Ectodermal cell (in vitro differentiated cells): ENCODE measurements at regions not wholly inside any gene's neighbourhood (a gene's known extent, or its start where the extent isn't known, plus 50 kb on each side); places are given as distances from the start of the nearest gene placed in this dataset.
"Not testable (repeated sequence)": the region's sequence is repeated elsewhere in the genome, so short reads cannot be mapped to it uniquely, and the experiment has no call there.

Experiments
- H3K27ac ChIP-seq: 2 replicates; pipeline ENCODE4 v1.7.0; 2013; ENCODE audit warnings: mild to moderate bottlenecking, low read depth, low read length; ENCODE audit not compliant: insufficient read depth, poor library complexity, severe bottlenecking
- H3K27me3 ChIP-seq: 2 replicates; pipeline ENCODE4 v1.7.0; 2013; ENCODE audit warnings: mild to moderate bottlenecking, low read length; ENCODE audit not compliant: insufficient read depth, control insufficient read depth, poor library complexity, severe bottlenecking
- H3K36me3 ChIP-seq: one replicate; pipeline ENCODE4 v1.7.0; 2013; ENCODE audit warnings: low read length; ENCODE audit not compliant: control insufficient read depth, insufficient read depth
- H3K4me1 ChIP-seq: one replicate; pipeline ENCODE4 v1.7.0; 2013; ENCODE audit warnings: low read length; ENCODE audit not compliant: control insufficient read depth, insufficient read depth
- H3K4me3 ChIP-seq: 2 replicates; pipeline ENCODE4 v1.7.0; 2013; ENCODE audit warnings: low read depth, low read length, control low read depth; ENCODE audit not compliant: insufficient read depth
- H3K9me3 ChIP-seq: 2 replicates; pipeline ENCODE4 v1.7.0; 2013; ENCODE audit warnings: mild to moderate bottlenecking, low read length, moderate library complexity; ENCODE audit not compliant: control insufficient read depth
- WGBS, 2 experiments: methylation state at CpG; one replicate each; pipeline ENCODE4 v1.1.7; 2013; ENCODE audit warnings: missing lambda C conversion rate in 2 of 2; 5-methylcytosine and 5-hydroxymethylcytosine counted together

DNA sequence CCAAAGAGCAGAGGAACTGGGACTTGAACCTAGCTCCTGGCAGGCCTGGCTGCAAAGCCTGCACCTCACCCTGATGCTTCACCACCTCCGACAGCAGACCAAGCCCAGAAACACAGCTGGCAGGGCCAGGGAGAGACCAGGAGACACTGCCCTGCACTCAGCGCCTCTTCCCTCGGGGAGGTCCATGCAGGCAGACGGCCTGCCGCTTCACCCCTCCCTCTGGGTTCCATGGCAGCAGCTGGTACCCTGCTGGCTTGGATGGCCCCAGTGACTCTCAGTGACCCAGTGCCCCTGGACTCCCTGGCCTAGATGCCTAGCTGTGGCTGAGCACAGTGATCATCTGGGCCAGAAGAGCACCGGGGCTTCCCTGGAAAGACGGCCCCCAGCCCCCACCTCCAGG lies 65.3 kb upstream of the TARDBP start:
- Histone ChIP-seq H3K9me3 (no peaks in the 10 kb centered on the region), H3K4me3 (no peak overlapping the region), H3K36me3 (no peaks in the 10 kb centered on the region), H3K27ac (no peak overlapping the region), H3K4me1 (no peaks in the 10 kb centered on the region), H3K27me3 (peaks cover 4% of the 10 kb centered on the region)
- 92 to 93% methylated on average over 7 of the region's 7 CpGs for WGBS, 2 experiments

DNA sequence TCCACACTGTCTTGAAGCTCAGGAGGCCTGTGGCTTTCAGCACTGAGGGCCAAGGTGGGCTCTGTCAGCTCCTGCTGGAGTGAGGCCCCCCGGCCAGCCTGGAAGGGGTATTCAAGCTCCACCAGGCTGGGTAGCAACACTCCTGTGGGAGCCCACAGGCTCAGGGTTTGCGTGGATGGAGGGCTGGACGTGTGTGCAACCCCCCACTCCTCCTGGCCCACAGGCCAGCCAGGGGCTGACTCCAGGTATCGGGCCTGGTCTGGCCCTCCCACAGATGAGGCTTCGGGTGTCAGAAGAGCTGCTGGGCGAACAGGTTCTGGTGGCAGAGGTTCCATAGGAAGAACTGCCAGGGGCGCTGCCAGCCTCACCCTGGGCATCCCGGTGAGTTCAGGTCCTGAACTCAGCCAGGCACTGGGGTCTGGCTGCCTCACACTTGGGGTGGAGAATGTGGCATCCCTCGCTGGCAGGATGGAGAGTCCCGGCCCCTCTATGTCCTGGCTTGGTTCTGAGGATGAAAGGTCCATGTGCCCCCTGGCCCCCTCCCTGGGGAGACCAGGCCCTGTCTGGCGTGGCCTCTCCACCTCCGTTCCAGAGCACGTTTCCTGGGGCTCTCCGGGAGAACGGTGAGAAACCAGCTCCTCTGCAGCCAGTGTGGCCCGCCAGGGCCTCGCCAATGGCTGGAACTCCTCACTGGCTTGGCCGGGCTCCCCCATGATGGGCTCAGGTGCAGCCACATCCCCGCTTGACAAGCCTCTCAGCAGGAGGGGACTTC lies 64.6 kb upstream of the TARDBP start:
- Histone ChIP-seq H3K27me3 (no peaks in the 10 kb centered on the region), H3K27ac (no peak overlapping the region), H3K9me3 (no peaks in the 10 kb centered on the region), H3K36me3 (no peaks in the 10 kb centered on the region), H3K4me1 (no peaks in the 10 kb centered on the region), H3K4me3 (no peak overlapping the region)
- WGBS, 2 experiments: 94 to 95% methylated on average over 19 of the region's 19 CpGs

DNA sequence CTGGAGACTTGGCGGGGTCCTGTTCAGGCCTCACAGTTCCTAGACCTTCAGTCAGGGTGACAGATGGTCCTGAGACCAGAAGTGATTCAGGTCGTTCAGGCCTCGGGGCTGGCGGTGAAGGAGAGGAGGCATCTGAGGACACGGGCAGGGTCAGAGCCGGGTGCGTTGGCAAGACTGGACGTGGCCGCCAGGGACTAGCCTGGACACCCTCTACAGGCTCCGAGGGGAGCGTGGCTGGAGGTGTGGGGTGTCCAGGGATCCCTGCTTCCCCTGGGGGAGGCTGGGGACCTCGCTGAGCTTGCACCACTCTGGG lies 64.0 kb upstream of the TARDBP start:
- 92 to 94% methylated on average over 12 of the region's 12 CpGs for WGBS, 2 experiments
- Histone ChIP-seq H3K9me3 (no peaks in the 10 kb centered on the region), H3K27me3 (no peaks in the 10 kb centered on the region)

DNA sequence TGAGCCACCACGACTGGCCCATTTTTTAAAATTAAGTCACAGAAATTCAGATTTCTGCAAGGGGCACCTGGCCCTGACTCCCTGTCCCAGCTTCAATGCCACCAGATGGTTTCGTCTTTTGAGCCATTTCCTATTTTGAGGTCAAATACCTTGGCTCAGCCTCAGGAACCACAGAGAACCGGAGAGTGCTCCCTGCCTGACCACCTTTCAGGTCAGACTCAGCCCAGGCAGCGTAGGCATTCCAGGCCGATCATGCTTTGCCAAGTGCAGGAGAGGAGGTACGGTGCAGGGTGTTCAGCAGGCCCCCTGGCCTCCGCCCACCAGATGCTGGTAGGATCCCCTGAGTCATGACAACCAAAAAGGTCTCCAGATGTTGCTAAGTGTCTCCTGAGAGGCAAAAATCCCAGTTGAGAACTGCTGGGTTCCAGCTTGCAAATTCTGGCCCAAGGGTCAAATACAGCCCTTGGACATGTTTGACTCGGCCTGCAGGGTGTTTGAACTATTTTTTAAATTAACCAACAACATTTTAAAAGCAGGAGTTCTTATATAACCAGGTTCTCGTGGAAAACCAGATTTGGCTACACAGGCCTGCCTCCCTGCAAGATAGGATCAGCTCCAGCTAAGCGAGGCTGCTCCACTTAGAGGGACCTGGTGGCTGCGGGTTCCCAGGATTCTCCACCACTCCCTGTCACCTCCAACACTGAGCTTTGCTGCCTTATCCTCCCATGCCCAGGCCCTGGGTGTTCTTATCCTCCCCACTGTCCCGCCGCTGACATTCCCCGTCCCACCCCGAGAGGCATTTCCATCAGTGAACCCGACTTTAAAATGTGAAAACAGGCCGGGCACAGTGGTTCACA lies 61.9 kb upstream of the TARDBP start:
- WGBS, 2 experiments: 93 to 95% methylated on average over 17 of the region's 17 CpGs
- Histone ChIP-seq H3K9me3 (no peaks in the 10 kb centered on the region), H3K4me1 (no peaks in the 10 kb centered on the region), H3K27ac (no peak overlapping the region), H3K4me3 (no peak overlapping the region), H3K36me3 (no peaks in the 10 kb centered on the region), H3K27me3 (no peaks in the 10 kb centered on the region)

More for the DNA sequence above, 64.0 kb upstream of the TARDBP start:
- Histone ChIP-seq H3K4me1 (no peaks in the 10 kb centered on the region), H3K36me3 (no peaks in the 10 kb centered on the region), H3K27ac (no peak overlapping the region), H3K4me3 (no peak overlapping the region)

DNA sequence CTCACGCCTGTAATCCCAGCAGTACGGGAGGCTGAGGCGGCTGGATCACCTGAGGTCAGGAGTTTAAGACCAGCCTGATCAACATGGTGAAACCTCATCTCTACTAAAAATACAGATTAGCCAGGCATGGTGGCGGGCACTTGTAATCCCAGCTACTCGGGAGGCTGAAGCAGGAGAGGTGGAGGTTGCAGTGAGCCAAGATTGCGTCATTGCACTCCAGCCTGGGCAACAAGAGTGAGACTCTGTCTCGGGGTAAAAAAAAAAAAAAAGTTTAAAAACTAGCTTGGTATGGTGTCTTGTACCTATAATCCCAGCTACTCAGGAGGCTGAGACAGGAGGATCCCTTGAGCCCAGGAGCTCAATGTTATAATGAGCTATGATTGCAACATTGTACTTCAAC lies 61.2 kb upstream of the TARDBP start:
- not testable (repeated sequence) for H3K4me3 ChIP-seq, H3K4me1 ChIP-seq, H3K9me3 ChIP-seq, H3K27ac ChIP-seq, H3K27me3 ChIP-seq, H3K36me3 ChIP-seq
- 91 to 97% methylated on average over 7 of the region's 7 CpGs for WGBS, 2 experiments

DNA sequence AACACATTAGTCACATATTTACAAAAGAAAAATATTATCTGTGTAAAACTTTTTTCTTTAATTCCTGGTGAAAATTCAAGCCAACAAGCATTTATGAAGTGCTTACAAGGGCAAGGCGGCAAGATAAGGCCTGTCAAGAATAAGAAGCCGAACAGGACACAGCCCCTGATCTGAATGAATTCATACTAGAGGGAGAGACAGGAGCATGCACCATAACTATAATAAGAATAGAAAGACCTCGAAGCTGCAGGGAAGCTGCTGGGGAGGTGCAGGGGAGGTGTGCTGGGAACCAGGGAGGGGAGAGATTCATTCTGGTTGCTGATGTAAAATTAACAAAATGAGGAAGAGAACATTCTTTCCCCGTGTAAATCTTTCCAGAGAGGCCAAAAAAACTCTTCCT lies 60.5 kb upstream of the TARDBP start:
- H3K4me1 ChIP-seq: no peaks in the 10 kb centered on the region
- H3K36me3 ChIP-seq: no peaks in the 10 kb centered on the region
- no peaks in the 10 kb centered on the region for H3K27me3 ChIP-seq
- 88 to 96% methylated on average over 3 to 4 of the region's 4 CpGs for WGBS, 2 experiments
- H3K27ac ChIP-seq: no peak overlapping the region
- H3K9me3 ChIP-seq: no peaks in the 10 kb centered on the region
- H3K4me3 ChIP-seq: no peak overlapping the region

DNA sequence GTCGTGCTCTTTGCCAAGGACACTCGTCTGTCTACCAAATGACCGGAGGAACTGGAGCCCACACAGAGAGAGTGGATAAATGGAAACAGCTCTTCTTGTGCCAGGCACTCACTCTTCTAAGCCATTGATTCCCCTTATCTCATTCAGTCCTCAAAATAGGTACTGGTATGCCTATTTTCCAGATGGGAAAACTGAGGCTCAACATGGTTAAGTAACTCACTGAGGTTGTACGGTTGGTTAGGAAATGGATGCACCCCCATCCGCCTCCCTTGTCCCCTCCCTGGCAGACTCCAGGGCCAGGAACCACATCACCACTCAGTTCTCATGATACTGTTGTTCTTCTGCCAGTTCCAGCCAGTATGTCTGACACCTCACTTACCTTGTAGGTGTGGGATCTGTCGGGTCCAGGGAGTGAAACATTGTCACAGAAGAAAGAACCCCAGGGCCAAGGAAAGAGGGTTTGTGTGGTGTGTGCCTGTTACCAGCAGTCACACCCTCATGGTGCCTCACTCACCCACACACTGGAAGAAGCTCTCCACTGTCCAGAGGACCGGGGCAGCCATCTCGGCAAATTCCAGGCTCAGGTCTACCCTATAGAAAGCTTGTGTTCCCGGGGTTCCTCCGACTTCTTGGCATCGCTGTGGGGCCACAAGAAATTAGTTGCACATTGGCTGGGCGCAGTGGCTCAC lies 58.8 kb upstream of the TARDBP start:
- Histone ChIP-seq H3K27me3 (no peaks in the 10 kb centered on the region), H3K27ac (no peak overlapping the region), H3K9me3 (no peaks in the 10 kb centered on the region), H3K4me1 (no peaks in the 10 kb centered on the region), H3K36me3 (no peaks in the 10 kb centered on the region), H3K4me3 (no peak overlapping the region)
- WGBS, 2 experiments: 91 to 95% methylated on average over 11 to 12 of the region's 12 CpGs

DNA sequence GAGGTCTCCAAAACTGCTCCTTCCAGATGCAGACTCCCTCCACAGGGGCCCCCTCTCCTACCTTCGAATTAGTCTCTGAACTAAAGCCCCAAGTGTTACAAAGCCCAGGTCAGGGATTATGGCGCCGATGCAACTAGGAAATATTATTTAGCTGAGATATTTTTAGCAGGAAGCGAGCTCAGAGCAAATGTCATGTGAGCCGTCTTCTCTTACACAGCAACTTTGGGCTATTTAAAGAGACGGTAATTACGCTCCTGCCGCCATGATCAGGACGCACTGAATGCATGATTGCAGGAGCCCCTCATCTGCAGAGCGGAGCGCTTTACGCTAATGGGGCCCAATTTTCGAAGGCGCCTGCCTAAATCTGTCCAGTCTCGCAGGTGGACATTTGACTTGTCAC lies 55.3 kb upstream of the TARDBP start:
- Histone ChIP-seq H3K27ac (no peak overlapping the region), H3K9me3 (no peaks in the 10 kb centered on the region), H3K36me3 (no peaks in the 10 kb centered on the region), H3K4me3 (no peak overlapping the region), H3K4me1 (no peaks in the 10 kb centered on the region), H3K27me3 (no peaks in the 10 kb centered on the region)
- WGBS, 2 experiments: 93 to 96% methylated on average over 15 of the region's 15 CpGs

DNA sequence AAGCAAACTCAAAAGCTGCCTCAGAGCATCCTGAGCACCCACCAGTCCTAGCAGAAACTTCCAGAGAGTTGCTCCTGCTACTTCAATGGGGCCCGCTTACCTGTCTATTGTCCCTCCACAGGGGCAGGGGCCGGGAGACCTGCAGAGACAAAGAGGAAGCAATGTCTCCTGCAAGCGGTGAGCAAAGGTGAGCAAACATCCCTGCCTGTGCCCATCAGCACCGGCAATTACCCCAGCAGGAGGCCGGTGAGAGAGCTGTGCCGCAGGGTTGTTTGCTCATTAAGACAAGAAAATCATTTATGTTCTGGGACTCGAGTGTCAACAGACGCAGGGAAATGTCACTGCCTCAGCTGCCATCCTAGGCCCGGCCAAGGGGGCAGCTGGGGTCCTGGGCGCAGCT lies 53.8 kb upstream of the TARDBP start:
- H3K4me3 ChIP-seq: no peak overlapping the region
- no peaks in the 10 kb centered on the region for H3K9me3 ChIP-seq
- H3K27ac ChIP-seq: no peak overlapping the region
- 77 to 79% methylated on average over 10 of the region's 10 CpGs for WGBS, 2 experiments
- H3K36me3 ChIP-seq: no peaks in the 10 kb centered on the region
- H3K4me1 ChIP-seq: peaks cover 2% of the 10 kb centered on the region
- H3K27me3 ChIP-seq: no peaks in the 10 kb centered on the region
